Psoas muscle (tissue), 7 donors: ENCODE measurements at regions not wholly inside any gene's neighbourhood (a gene's known extent, or its start where the extent isn't known, plus 50 kb on each side); places are given as distances from the start of the nearest gene placed in this dataset.

Source experiments
- ATAC-seq, 4 donors: fragments of 200-7000 bp; cut with Tn5 transposase; one replicate each; pipeline ENCODE4 v1.9.1; 2020; ENCODE audit warnings: moderate library complexity in 3 of 4, mild to moderate bottlenecking in 2 of 4
- DNase-seq, 2 donors: peaks; one replicate each; pipeline ENCODE4 v3.0.0-alpha.2; 2020
- H3K27ac ChIP-seq: fragments of 200-600 bp; one replicate; pipeline ENCODE4 v1.8.0; 2022
- H3K27me3 ChIP-seq, 3 donors: fragments of 200-600 bp in 1 of 3; one replicate each; pipeline versions ENCODE4 v1.6.1 to v1.8.0; 2013 to 2022; ENCODE audit warnings: low read length in 2 of 3, mild to moderate bottlenecking in 2 of 3, moderate library complexity in 1 of 3; ENCODE audit not compliant: insufficient read depth in 3 of 3
- H3K36me3 ChIP-seq, 2 donors: fragments of 200-600 bp in 1 of 2; one replicate each; pipeline versions ENCODE4 v1.6.1 to v1.8.0; 2013 to 2022; ENCODE audit warnings: low read depth in 1 of 2, mild to moderate bottlenecking in 1 of 2, moderate library complexity in 1 of 2; ENCODE audit not compliant: insufficient read depth in 1 of 2
- H3K4me1 ChIP-seq: fragments of 200-600 bp; one replicate; pipeline ENCODE4 v1.8.0; 2022
- H3K4me3 ChIP-seq: fragments of 200-600 bp; one replicate; pipeline ENCODE4 v1.8.0; 2022; ENCODE audit warnings: mild to moderate bottlenecking
- H3K9me3 ChIP-seq: fragments of 200-600 bp; one replicate; pipeline ENCODE4 v1.8.0; 2022
- CTCF ChIP-seq: fragments of 200-600 bp; IDR thresholded peaks from one replicate; pipeline ENCODE4 v1.8.0; 2022; ENCODE audit warnings: antibody characterized with exemption
- WGBS, 3 donors: extraction: QIAGEN DNeasy Blood & Tissue Kit; methylation state at CpG; one replicate each; pipeline versions ENCODE4 v1.1.6 to v1.1.7; 2013; 5-methylcytosine and 5-hydroxymethylcytosine counted together
- intact Hi-C, 2 donors: fragments of 100-400 bp; cut with DNase I; formaldehyde crosslinking; loops; one replicate each; pipeline versions ENCODE4 v1.11.0 to v1.14.2; 2022
- donor health status: healthy with polysubstance abuse.
- donor health status: DM: no; HTN: no; CAD: no; lungs with moderate emphysema.
- donor health status: Bipolar disorder and iron deficiency.
- donor health status: healthy.
- donor health status: DM: yes; HTN: yes; CAD: no.
- donor health status: DM: no; HTN: no; CAD: no.
- donor health status: DM: yes; HTN: yes; CAD: no.

GRCh38 chr2:167491788-167492187, 603.5 kb downstream of the XIRP2 start:
- TF ChIP-seq CTCF, result no peak
- no peaks in the 10 kb centered on the region for H3K9me3 ChIP-seq
- no peak for DNase-seq
- intact Hi-C loops, result no loop called here
- H3K27me3 ChIP-seq, result no peaks in the 10 kb centered on the region
- peaks cover 11% of the 10 kb centered on the region for H3K4me1 ChIP-seq
- no peak for ATAC-seq
- 96 to 98% (median 97%) methylated on average over 3 of the region's 3 CpGs for WGBS, 3 donors
- no peaks in the 10 kb centered on the region for H3K36me3 ChIP-seq
- no peak overlapping the region for H3K4me3 ChIP-seq
- H3K27ac ChIP-seq, result no peak overlapping the region

GRCh38 chr2:167490455-167490854, 602.2 kb downstream of the XIRP2 start:
- Histone ChIP-seq H3K27ac (no peak overlapping the region), H3K4me3 (no peak overlapping the region), H3K4me1 (peaks cover 11% of the 10 kb centered on the region), H3K27me3 (no peaks in the 10 kb centered on the region), H3K36me3 (no peaks in the 10 kb centered on the region), H3K9me3 (no peaks in the 10 kb centered on the region)
- no peak for ATAC-seq
- intact Hi-C loops, result no loop called here
- no peak for DNase-seq
- TF ChIP-seq CTCF, result no peak

- Histone ChIP-seq H3K4me1 (peaks cover 11% of the 10 kb centered on the region), H3K27ac (no peak overlapping the region), H3K27me3 (no peaks in the 10 kb centered on the region), H3K36me3 (no peaks in the 10 kb centered on the region), H3K4me3 (no peak overlapping the region), H3K9me3 (no peaks in the 10 kb centered on the region)
- 16 to 40% (median 24%) methylated on average over 2 of the region's 2 CpGs for WGBS, 3 donors
- ATAC-seq (no peak), DNase-seq (no peak)
- no peak for TF ChIP-seq CTCF
- intact Hi-C loops, result no loop called here
Observed at GRCh38 chr2:167489325-167489724, 601.0 kb downstream of the XIRP2 start.

- intact Hi-C loops, result no loop called here
- no peaks in the 10 kb centered on the region for H3K36me3 ChIP-seq
- ATAC-seq (peak in 3 of 4 donors; percentile 42 to 75 (median 62)), DNase-seq (no peak)
- H3K27ac ChIP-seq, result peak overlapping the region; percentile 18
- peaks cover 11% of the 10 kb centered on the region for H3K4me1 ChIP-seq
- no peak for TF ChIP-seq CTCF
- no peaks in the 10 kb centered on the region for H3K27me3 ChIP-seq
- no peak overlapping the region for H3K4me3 ChIP-seq
- 27 to 36% (median 32%) methylated on average over 3 of the region's 3 CpGs for WGBS, 3 donors
- H3K9me3 ChIP-seq, result no peaks in the 10 kb centered on the region
Observed at GRCh38 chr2:167487728-167488127, 599.4 kb downstream of the XIRP2 start.

- Histone ChIP-seq H3K27ac (no peak overlapping the region), H3K4me3 (no peak overlapping the region), H3K27me3 (no peaks in the 10 kb centered on the region), H3K4me1 (peaks cover 11% of the 10 kb centered on the region), H3K9me3 (no peaks in the 10 kb centered on the region), H3K36me3 (no peaks in the 10 kb centered on the region)
- intact Hi-C loops, result no loop called here
- TF ChIP-seq CTCF, result no peak
- no peak for ATAC-seq
- WGBS, 3 donors, result 86 to 91% (median 88%) methylated on average over 1 of the region's 1 CpG
- DNase-seq, result no peak
Observed at GRCh38 chr2:167484875-167485274, 596.6 kb downstream of the XIRP2 start.
